ENCODE measurements at regions not wholly inside any gene's neighbourhood (a gene's known extent, or its start where the extent isn't known, plus 50 kb on each side); places are given as distances from the start of the nearest gene placed in this dataset.

- no peaks in the 10 kb centered on the region for H3K9me3 ChIP-seq (ENCODE audit: low read length)
- no peak overlapping the region for H3K9ac ChIP-seq (ENCODE audit: low read length)
- H3K9me2 ChIP-seq (ENCODE audit: low read depth, low read length) = no peaks in the 10 kb centered on the region
- H3K27me3 ChIP-seq (ENCODE audit: insufficient read depth, low read length) = no peaks in the 10 kb centered on the region
- H3K36me3 ChIP-seq (ENCODE audit: insufficient read depth, low read length) = no peaks in the 10 kb centered on the region
- H4K20me1 ChIP-seq (ENCODE audit: insufficient read depth, low read length) = no peaks in the 10 kb centered on the region
- no peak overlapping the region for H3K27ac ChIP-seq (ENCODE audit: low read depth, low read length, poor library complexity, severe bottlenecking)
- H3K4me2 ChIP-seq (ENCODE audit: low read length) = no peak overlapping the region
- no peaks in the 10 kb centered on the region for H3K4me1 ChIP-seq (ENCODE audit: insufficient read depth, low read length, severe bottlenecking)
- TF ChIP-seq CTCF (IDR thresholded peaks at IDR 0.05; ENCODE audit: low read length) = no peak
- TF ChIP-seq EZH2 (IDR thresholded peaks at IDR 0.05; ENCODE audit: borderline replicate concordance, low read length) = no peak
- no peak overlapping the region for H3K4me3 ChIP-seq (ENCODE audit: low read depth, low read length, poor library complexity, severe bottlenecking)
- no peaks in the 10 kb centered on the region for H3K79me2 ChIP-seq (ENCODE audit: insufficient read depth, low read length)
- H3F3A ChIP-seq (ENCODE audit: insufficient read depth, low read length) = no peaks in the 10 kb centered on the region
- H2AFZ ChIP-seq (ENCODE audit: low read length) = no peak overlapping the region
Measured at GRCh38 chrY:8058613-8059012, 1147.1 kb upstream of the AMELY start.

GRCh38 chrY:8051340-8051739 is 1139.8 kb upstream of the AMELY start:
- no peak overlapping the region for H3K4me3 ChIP-seq (ENCODE audit: low read depth, low read length, poor library complexity, severe bottlenecking)
- no peaks in the 10 kb centered on the region for H3K27me3 ChIP-seq (ENCODE audit: insufficient read depth, low read length)
- no peaks in the 10 kb centered on the region for H3K79me2 ChIP-seq (ENCODE audit: insufficient read depth, low read length)
- H3K9me2 ChIP-seq (ENCODE audit: low read depth, low read length) = no peaks in the 10 kb centered on the region
- H3K4me1 ChIP-seq (ENCODE audit: insufficient read depth, low read length, severe bottlenecking) = no peaks in the 10 kb centered on the region
- H3K27ac ChIP-seq (ENCODE audit: low read depth, low read length, poor library complexity, severe bottlenecking) = no peak overlapping the region
- no peaks in the 10 kb centered on the region for H3F3A ChIP-seq (ENCODE audit: insufficient read depth, low read length)
- no peak for TF ChIP-seq CTCF (IDR thresholded peaks at IDR 0.05; ENCODE audit: low read length)
- TF ChIP-seq EZH2 (IDR thresholded peaks at IDR 0.05; ENCODE audit: borderline replicate concordance, low read length) = no peak
- no peak overlapping the region for H3K9ac ChIP-seq (ENCODE audit: low read length)
- no peak overlapping the region for H3K4me2 ChIP-seq (ENCODE audit: low read length)
- H2AFZ ChIP-seq (ENCODE audit: low read length) = no peak overlapping the region
- no peaks in the 10 kb centered on the region for H4K20me1 ChIP-seq (ENCODE audit: insufficient read depth, low read length)
- no peaks in the 10 kb centered on the region for H3K9me3 ChIP-seq (ENCODE audit: low read length)
- no peaks in the 10 kb centered on the region for H3K36me3 ChIP-seq (ENCODE audit: insufficient read depth, low read length)

- Histone ChIP-seq H3K4me3 (ENCODE audit: low read depth, low read length, poor library complexity, severe bottlenecking) (no peak overlapping the region), H3K9me3 (ENCODE audit: low read length) (no peaks in the 10 kb centered on the region), H2AFZ (ENCODE audit: low read length) (no peak overlapping the region), H3K9ac (ENCODE audit: low read length) (no peak overlapping the region), H3K9me2 (ENCODE audit: low read depth, low read length) (no peaks in the 10 kb centered on the region), H3K36me3 (ENCODE audit: insufficient read depth, low read length) (no peaks in the 10 kb centered on the region), H3K27me3 (ENCODE audit: insufficient read depth, low read length) (no peaks in the 10 kb centered on the region), H3K79me2 (ENCODE audit: insufficient read depth, low read length) (no peaks in the 10 kb centered on the region), H3K27ac (ENCODE audit: low read depth, low read length, poor library complexity, severe bottlenecking) (no peak overlapping the region), H3K4me2 (ENCODE audit: low read length) (no peak overlapping the region), H4K20me1 (ENCODE audit: insufficient read depth, low read length) (no peaks in the 10 kb centered on the region), H3F3A (ENCODE audit: insufficient read depth, low read length) (no peaks in the 10 kb centered on the region), H3K4me1 (ENCODE audit: insufficient read depth, low read length, severe bottlenecking) (no peaks in the 10 kb centered on the region)
- TF ChIP-seq CTCF (IDR thresholded peaks at IDR 0.05; ENCODE audit: low read length) = no peak
- TF ChIP-seq EZH2 (IDR thresholded peaks at IDR 0.05; ENCODE audit: borderline replicate concordance, low read length) = no peak
Measured at GRCh38 chrY:8041238-8041637, 1129.7 kb upstream of the AMELY start.
